Calu3 (cell line): ENCODE measurements at regions not wholly inside any gene's neighbourhood (a gene's known extent, or its start where the extent isn't known, plus 50 kb on each side); places are given as distances from the start of the nearest gene placed in this dataset.

Experiments used
- BruUV-seq: library from RNA; stranded (reverse); fragments of 400-500 nt; replicated peaks from 2 replicates; lab custom pipeline; 2021; lab: Mats Ljungman, UMichigan
- CTCF ChIA-PET: fragments of 300-600 bp; sonication (Branson Sonifier 250); formaldehyde crosslinking; loops from one replicate; lab custom pipeline; 2022; ENCODE audit warnings: antibody characterized with exemption; lab: Charles Lee
- DNase-seq: peaks from one replicate; pipeline ENCODE4 v3.0.0; 2022
- H3K27ac Mint-ChIP-seq: one replicate; pipeline ENCODE4 v1.8.0; 2022; ENCODE audit warnings: mixed read lengths; ENCODE audit not compliant: unreplicated experiment
- H3K27me3 Mint-ChIP-seq: one replicate; pipeline ENCODE4 v1.8.0; 2022; ENCODE audit warnings: mixed read lengths; ENCODE audit not compliant: unreplicated experiment
- H3K36me3 Mint-ChIP-seq: one replicate; pipeline ENCODE4 v1.8.0; 2022; ENCODE audit warnings: mild to moderate bottlenecking, moderate library complexity, mixed read lengths; ENCODE audit not compliant: insufficient read depth, unreplicated experiment
- H3K4me1 Mint-ChIP-seq: one replicate; pipeline ENCODE4 v1.8.0; 2022; ENCODE audit warnings: mild to moderate bottlenecking, low read depth, mixed read lengths; ENCODE audit not compliant: unreplicated experiment
- H3K4me3 Mint-ChIP-seq: one replicate; pipeline ENCODE4 v1.8.0; 2022; ENCODE audit warnings: mild to moderate bottlenecking, low read depth, moderate library complexity, mixed read lengths; ENCODE audit not compliant: unreplicated experiment
- H3K9me3 Mint-ChIP-seq: one replicate; pipeline ENCODE4 v1.8.0; 2022; ENCODE audit warnings: low read depth, mixed read lengths; ENCODE audit not compliant: unreplicated experiment
- CTCF ChIP-seq: fragments of 200-600 bp; IDR thresholded peaks from one replicate; pipeline ENCODE4 v1.8.0; 2022; ENCODE audit warnings: antibody characterized with exemption; ENCODE audit not compliant: unreplicated experiment
- intact Hi-C: fragments of 100-400 bp; cut with micrococcal nuclease; formaldehyde crosslinking; loops from one replicate; pipeline ENCODE4 v1.10.0; 2022; ENCODE audit not compliant: unreplicated experiment

GRCh38 chr2:220499225-220499624 lies 871.8 kb downstream of the SLC4A3 start:
- no TSS peak for BruUV-seq
- H3K4me1 Mint-ChIP-seq: peaks cover 8% of the 10 kb centered on the region

GRCh38 chr2:220502539-220502938 lies 875.1 kb downstream of the SLC4A3 start:
- intact Hi-C loops: no loop called here
- BruUV-seq: no TSS peak
- TF ChIP-seq CTCF: no peak
- Mint-ChIP-seq H3K27me3 (no peaks in the 10 kb centered on the region), H3K9me3 (peaks cover 2% of the 10 kb centered on the region), H3K36me3 (no peaks in the 10 kb centered on the region), H3K27ac (no peak overlapping the region), H3K4me1 (peaks cover 22% of the 10 kb centered on the region), H3K4me3 (no peak overlapping the region)
- DNase-seq: no peak
- CTCF ChIA-PET: no interaction called here

More at GRCh38 chr2:220499225-220499624, 871.8 kb downstream of the SLC4A3 start:
- Mint-ChIP-seq H3K36me3 (no peaks in the 10 kb centered on the region), H3K4me3 (no peak overlapping the region), H3K9me3 (peaks cover 2% of the 10 kb centered on the region), H3K27me3 (no peaks in the 10 kb centered on the region), H3K27ac (no peak overlapping the region)
- DNase-seq: peak; percentile 18
- CTCF ChIA-PET: interaction anchor here (0.7 to 1.3 kb wide), 3 partner anchors 10 to 186 kb away, joined by 3 to 4 read pairs (median 3); no protein-coding TSS in a partner anchor
- intact Hi-C loops: no loop called here
- TF ChIP-seq CTCF: no peak

DNA sequence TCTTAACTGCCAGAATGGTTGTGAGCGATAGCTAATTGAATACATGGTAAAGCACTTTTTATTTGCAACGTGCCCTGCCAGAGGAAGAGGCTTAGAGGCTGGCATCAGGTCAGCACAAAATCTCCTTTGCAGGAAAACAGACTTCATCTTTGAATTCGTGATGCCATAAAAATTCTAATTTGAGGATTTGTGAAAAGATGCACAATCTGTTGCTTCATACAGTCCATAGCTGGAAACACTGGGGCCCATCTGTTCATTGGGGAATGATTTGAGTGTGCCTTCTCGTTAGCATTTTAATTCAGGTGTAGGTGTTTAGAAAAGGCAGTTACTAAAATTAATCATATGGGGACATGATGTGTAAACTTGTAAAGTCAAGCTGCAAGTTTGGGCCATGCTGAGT lies 876.0 kb downstream of the SLC4A3 start:
- intact Hi-C loops: no loop called here
- no peak for DNase-seq
- TF ChIP-seq CTCF: no peak
- Mint-ChIP-seq H3K9me3 (peaks cover 2% of the 10 kb centered on the region), H3K27ac (no peak overlapping the region), H3K4me1 (peaks cover 22% of the 10 kb centered on the region), H3K4me3 (no peak overlapping the region), H3K27me3 (no peaks in the 10 kb centered on the region), H3K36me3 (no peaks in the 10 kb centered on the region)
- CTCF ChIA-PET: no interaction called here
- no TSS peak for BruUV-seq

- Mint-ChIP-seq H3K9me3 (peaks cover 2% of the 10 kb centered on the region), H3K36me3 (no peaks in the 10 kb centered on the region), H3K27ac (peak overlapping the region; percentile 41), H3K27me3 (no peaks in the 10 kb centered on the region), H3K4me3 (no peak overlapping the region), H3K4me1 (peaks cover 13% of the 10 kb centered on the region)
- CTCF ChIA-PET: interaction anchor here (0.7 kb wide), 1 partner anchor 11 kb away, joined by 3 read pairs; no protein-coding TSS in a partner anchor
- intact Hi-C loops: no loop called here
- BruUV-seq: no TSS peak
- DNase-seq: peak; percentile 18
- TF ChIP-seq CTCF: no peak
Measured at GRCh38 chr2:220504938-220505503, 877.6 kb downstream of the SLC4A3 start.
